HG02840 (cell line): ENCODE measurements at regions not wholly inside any gene's neighbourhood (a gene's known extent, or its start where the extent isn't known, plus 50 kb on each side); places are given as distances from the start of the nearest gene placed in this dataset.

Experiments
- ATAC-seq: cut with Tn5 transposase; IDR thresholded peaks from one replicate; pipeline ENCODE4 v1.9.1; 2021; ENCODE audit warnings: mild to moderate bottlenecking, moderate library complexity, moderate number of reproducible peaks; ENCODE audit not compliant: unreplicated experiment, low FRiP score

DNA sequence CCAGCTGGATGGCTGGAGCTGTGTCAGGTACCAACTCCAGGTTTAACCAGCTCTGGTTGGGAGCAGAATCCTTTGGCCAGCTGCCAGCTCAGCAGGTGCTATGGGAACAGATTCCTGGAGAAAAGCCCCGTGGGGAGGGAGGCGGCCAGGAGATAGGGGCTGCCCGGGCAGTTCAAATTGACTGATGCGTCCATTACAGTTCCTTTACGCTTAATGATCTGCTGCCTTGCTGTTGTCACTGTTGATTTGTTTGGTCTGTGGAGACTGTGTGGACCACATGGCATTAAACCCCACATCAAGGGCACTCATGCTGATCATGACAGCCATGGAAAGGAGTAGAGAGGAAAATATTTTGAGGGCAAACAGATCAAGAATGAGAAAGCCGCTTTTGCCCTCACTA, 200.0 kb downstream of the TSN start:
- ATAC-seq, result no peak

DNA sequence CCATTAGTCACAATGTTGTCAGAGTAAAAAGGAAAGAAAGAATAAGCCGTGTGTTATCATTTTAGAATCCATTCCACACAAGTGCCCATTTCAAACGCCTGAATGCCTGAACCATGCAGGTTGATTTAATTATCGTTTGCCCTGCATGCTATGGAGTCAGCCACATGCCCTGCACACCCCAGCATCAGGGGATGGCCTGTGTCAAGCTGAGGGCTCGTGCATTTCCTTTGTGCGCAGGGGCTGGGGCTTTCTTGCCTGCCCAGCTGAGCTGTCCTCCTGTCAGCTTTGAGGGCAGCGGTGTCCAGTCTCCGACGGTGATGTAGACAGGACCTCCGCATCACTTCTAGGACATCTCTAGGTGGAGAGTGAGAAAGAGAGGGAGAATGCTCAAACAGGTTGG, 200.4 kb downstream of the TSN start:
- no peak for ATAC-seq

DNA sequence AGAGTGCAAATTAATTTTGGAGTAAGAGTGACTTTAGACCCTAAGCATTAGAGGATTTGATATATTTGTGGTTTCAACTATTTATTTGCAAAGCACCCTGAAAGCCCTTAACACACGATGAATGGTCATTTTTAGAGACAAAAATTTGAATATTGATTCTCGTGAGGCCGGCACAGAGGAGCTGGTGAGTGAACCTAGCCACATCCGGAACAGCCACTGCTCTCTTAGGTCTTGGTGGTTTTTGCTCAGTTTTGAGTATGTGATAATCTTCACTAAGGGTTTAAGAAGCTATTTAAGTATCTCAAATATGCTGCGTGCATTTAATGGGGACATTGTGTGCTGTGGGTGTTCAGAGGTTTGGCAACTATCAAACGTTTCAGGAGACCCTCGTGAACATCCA, 204.8 kb downstream of the TSN start:
- no peak for ATAC-seq

DNA sequence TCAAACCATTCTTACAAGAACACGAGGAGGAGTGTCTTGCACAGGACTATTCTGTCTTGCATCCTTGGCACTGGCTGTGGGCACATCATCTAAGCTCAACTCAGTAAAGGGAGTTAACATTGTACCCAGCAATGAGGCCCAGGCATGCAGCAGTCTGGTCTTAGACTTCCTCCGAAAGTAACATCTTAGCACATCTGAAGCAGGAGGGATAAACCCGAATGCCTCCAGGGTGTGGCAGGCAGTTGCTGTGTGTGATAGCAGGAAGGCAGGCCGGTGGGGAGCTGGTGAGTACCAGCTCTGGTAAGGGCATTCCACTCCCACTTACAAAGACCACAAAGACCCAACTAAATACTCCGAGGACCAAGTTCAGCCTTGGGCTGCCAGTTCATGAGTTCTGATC, 206.3 kb downstream of the TSN start:
- no peak for ATAC-seq

DNA sequence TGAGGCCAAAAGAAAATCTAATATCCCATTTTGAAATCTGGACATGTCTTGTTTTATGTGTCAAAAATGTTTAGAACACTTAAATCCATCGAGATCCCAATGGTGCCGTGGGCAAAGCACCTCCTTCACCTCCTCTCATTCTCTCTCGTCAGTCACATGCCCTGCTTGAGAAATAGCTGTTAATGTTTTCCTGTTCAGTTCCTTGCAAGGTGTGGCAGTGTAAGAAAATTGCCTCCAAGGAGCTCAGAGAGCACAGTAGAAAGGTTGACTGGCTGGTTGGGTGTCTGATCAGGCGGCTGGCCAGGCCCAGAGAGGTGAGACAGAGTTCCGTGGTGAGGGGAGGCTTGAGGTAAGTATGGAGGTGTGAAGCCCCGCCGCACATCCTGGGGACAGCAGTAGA, 210.2 kb downstream of the TSN start:
- no peak for ATAC-seq

DNA sequence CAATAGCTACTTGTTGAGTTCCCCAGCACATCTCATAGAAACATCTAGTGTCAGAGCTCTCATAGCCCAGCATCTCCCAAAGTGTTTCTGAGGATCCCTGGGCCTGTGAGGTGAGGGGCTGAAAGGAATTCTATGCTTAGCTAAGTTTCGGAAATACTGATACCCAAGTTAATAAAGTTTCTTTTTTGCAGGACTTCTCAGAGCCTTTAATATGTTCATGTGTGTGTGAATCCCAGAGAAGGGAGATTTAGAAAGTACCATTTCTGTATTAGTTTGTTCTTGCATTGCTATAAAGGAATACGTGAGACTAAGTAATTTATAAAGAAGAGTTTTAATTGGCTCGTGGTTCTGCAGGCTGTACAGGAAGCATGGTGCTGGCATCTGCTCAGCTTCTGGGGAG, 211.2 kb downstream of the TSN start:
- no peak for ATAC-seq

DNA sequence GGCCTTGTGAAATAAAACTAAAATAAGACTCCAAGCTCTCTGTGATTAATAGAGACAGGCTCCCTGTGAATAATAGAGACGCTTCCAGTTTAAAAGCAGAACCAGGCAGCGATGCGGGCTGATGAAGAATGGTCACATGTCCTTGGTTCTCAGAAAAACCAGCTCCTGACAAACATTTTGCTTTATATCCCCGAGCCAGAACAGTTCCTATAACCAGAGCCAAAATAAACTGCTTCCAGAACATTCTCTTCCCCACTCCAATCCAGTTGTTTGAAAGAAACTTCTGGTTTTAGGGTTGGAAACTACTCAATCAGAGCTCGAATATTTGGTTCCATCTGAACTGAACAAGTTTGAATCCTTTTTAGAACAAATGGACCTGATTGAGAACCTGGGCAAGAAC, 213.7 kb downstream of the TSN start:
- ATAC-seq, result no peak

DNA sequence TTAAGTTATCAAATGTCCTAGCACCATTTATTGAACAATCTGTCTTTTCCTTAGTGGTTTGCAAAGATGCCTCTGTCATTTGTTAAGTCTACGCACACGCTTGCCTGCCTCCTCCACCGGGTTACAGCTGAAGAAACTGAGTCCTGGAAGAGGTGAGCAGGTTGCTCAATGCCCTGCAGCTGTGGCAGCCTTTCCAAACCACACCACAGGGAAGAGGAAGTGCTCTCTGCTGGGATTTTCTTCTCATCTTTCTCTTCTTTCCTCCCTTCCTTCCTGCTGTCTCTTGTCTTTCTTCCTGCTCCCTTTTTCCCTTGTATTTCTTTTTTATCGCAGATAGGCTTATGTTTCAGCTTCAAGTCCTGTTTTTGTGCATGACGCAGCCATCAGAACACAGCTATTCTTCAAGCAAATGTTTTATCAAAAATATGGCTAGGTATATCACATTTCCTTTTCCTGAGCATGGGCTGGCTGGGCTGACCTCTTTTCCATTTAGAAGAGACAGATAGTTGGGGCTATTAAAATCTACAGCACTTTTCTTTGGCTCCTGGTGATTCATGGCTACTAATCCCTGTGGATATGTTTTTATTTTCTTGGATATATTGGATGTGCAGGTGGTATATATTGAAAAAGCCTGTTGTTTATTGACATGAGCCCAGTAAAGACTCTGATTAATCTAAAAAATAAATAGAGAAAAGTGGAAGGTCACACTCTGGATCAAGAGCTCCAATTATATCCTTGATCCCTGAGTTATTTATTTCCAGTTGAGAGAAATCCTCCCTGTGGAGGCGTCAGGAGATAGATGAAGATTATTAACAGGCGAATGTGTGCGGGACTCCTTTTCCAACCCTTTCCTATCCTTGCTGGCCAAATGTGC, 214.6 kb downstream of the TSN start:
- ATAC-seq, result no peak

DNA sequence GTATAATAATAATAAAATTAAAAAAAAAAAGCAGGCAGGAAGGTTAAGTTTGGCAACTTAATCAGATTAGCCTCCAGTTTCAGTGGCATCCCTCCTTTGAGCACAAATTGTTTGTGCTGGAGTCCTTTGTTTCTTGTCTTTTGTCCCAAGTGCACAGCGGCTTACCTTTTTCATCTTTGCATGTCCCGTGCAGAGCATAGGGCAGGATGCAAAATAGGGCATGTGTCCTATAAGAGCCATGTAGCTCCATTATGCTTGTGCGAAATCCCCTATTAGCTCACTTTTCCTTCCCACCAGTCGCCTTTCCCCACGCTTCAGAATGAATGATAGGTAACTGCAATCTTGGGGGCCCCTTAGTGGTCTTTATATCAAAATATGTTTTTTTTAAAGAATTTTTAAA, 216.8 kb downstream of the TSN start:
- no peak for ATAC-seq

DNA sequence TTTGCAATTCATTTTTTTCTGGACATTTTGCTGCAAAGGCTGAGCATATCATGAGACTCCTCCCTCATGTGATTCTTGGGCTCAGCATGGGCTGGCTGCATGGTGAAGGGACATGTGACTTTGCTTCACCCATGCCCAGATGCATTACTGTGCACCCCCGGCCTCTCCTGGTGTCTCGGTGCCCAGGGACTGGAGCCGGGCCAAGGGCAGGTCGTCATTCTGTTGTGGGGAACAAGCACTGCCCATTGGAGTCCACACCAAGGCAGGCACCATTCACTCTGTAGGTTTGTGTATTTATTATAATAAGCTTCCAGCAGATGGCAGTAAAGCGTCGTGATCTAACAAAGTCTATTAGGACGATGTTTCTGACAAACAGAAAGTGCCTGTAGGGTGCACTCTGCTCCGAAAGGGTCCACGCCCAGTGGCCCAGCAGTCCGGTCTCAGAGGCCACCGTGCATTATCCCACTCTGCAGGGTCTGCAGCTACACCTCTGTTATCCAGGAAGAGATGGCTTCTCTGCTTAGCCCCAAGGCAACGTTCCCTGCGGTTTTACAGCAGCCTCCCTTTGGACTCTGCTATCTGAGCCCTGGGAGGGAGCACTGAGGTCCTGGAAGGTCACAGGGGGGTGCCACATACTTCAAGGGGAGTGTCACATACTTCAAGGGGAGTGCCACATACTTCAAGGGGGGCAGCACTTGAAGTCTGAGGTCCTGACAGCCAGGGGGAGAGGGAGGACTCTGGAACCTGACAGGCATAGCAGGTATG, 219.6 kb downstream of the TSN start:
- peak; percentile 95 for ATAC-seq

DNA sequence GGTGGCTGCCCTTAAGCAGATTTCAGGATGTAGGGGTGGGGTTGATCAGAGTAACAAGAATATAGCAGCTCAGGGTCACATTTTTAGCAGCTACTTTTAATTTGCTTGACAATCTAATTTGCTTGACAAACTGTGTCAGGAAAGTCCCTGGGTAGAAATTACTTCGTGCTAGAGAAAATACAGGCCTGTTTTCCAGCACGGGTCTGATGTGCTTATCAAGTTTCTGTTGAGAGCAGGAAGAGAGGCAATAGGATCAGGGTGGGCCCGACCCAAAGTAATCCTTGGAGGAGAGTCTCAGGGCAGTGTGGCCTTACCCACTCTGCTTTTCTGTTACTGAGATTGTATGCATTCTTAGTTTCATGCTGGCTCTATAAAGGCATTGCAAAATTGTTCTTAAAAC, 221.5 kb downstream of the TSN start:
- no peak for ATAC-seq

DNA sequence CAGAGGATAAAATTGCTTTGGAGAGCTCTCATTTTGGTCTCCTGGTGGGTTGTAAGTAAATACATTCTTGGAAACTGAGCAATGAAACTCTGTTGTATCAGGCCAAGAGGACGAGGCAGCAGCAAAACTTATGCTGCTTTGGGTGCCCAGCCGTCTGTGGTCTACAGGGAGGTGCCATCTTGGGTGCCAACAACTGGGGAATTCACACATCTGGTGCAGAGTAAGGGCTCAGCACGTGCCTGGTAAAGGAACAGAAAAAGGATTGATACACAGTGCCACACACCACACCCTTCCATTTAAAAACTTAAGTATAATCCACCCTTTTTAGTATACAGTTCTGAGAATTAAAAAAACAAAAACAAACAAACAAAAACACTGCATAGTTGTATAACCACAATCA, 221.9 kb downstream of the TSN start:
- ATAC-seq, result no peak

DNA sequence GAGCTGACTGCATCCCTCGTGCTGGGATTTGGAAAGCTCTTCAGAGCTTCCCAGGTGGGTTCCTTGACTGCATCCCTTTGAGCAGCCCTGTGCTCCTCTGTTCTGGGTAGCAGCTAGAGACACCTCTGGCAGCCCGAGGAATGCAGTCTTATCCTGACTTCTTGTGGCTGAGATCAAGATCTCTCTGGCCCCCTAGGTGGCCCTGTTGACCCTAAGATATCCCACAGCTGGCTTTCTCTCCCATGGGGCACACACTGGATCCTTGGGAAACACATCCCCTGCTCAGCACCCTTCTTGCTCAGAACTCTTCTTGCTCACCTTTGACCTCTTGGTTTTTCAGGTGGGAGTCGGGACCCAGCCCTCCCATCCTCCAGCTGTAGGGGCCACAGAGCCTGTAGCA, 237.2 kb downstream of the TSN start:
- no peak for ATAC-seq

DNA sequence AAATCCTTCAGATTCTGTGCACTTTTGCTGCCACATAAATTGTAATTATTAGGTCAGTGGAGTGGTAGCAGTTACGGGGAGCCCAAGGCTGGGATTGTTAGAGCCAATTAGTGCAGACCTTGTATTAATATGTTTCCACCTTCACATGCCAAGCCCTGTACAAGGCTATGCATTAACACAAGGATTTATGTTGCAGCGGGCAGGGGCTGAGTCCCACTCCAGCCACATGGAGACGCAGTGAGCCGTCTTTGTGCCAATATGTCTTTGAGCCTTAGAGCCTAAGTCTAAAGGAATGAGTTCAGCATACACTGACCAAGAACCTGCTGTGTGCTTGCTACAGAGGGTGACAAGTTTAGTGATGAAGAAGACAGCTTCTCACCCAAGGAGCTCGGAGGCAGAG, 238.2 kb downstream of the TSN start:
- no peak for ATAC-seq

DNA sequence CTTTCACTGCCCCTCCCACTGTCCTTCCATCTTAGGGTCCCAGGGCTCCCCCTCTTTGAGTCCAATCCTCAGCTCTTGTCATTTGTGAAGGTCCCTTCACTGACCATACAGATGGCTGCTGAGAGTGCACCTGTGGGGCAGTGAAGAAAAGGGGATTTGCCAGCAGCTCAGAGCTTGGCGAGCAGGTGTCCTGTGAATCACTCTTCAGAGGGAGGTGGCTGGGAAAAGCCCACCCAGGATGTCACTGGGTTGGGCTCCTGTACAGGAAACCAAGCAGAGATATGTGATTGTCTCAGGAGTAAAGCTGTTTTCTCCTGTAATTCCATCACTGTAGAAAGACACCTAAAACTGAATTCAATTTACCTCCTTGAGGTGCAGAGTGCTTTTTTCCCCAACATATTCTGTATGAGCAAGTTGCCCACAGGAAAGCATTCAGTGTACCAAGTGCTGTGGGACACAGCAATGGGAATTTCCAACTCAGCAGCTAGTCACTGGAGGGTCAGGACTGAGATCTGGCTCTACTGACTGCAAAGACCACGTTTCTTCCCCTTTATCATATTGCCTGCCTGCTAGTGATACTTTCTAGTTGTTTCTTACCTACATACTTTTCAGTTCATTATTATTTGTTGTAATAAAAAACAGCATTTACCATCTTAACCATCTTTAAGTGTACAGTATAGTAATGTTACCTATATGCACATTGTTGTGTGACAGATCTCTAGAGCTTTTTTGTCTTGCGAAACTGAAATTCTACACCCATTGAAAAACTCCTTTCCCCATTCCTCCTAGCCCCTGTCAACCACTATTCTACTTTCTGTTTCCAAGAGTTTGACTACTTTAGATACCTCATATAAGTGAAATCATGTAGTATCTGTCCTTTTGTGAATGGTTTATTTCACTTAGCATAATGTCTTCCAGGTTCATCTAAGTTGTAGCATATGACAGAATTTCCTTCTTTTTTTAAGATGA, 239.1 kb downstream of the TSN start:
- no peak for ATAC-seq

DNA sequence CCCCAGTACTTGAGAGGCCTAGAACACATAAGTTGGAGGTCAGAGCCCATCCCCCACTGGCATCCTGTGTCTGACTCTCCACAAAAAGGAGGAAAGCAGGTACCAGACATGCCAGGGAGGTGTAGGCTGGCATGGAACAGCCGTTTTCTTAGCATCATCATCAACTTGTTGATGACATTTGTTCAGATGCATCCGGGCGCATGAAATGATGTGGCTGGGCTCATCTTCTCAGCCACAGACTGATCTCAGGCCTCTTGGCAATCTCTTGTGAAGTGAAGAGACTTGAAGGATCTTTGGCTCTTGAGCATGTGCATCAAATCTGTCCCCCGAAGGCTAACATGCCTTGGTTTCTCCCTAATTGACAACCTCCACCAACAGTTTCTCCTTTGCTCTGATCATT, 243.3 kb downstream of the TSN start:
- ATAC-seq, result no peak

DNA sequence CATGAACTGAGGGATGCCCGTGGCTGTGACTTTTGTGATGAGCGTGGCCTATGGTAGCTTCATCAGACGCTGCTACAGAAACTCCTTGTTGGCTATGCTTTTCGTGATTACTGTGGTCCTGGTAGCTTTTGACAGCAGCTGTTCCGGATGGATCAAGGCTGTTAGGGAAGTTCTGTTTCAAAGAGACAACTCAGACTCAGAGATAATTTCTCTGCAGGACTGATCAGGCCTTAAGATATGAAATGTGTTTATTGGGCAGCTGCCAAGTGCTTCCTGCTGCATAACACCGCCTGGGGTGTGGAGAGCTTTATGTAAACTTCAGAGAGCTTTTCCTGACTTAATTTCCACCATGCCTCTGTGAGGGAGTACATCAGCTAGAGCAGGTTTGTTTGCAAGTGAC, 243.8 kb downstream of the TSN start:
- ATAC-seq, result no peak

DNA sequence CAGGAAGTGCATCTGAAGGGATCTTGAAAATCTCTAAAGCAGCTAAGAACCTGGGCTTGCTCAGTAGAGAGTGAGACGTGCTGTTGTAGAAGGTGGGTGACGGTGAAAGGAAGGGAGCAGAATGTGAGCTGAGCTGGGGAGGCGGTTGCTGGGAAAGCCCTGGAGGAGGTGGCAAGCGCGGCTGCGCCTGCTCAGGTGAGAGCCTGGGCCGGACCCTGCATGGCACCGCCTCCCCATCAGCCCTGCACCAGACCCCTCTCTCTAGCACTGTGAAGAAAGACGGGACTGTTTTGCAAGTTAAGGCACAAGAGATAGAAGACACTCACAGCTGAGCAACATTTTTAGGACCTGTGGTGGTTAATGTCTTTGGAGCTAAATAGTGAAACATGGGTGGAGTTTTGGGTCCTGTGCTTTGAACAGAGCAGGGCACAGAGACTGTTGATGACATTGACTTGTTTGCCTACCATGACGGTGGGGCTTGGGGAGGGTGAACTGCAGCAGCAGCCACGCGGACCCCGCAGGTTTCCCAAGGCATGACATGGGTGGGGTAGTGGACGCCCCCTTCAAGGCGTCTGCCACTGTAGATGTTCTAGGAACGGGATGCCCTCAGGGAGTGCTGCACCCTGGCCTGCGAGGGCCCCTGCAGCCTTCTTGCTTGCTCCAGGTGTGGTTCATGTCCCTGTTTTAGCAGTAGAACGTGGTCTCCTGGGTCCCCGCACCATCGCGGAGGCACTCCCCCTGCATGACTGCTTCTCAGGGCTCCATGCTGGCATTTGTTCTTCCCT, 245.3 kb downstream of the TSN start:
- no peak for ATAC-seq

DNA sequence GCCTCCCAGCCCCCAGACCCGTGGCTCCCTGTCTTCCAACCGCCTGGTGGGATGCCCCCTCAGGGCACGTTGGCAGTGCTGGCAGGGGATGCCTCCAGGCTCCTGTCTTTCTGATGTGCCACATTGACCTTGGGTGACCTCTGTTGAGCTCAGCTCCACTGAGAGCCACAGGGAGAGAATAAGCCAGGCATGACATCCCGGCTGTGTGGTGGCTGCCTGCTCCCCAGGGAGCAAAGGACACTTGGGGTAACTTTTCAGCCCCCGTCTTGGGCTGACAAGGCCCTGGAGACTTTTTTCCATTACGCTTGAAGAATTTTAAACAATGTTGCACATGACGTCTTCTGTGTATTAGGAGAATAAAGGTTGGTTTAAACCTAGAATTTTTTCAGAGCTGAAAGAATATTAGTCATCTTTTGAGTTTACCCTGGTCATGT, 246.0 kb downstream of the TSN start:
- ATAC-seq, result no peak
